Lower leg skin (tissue), 3 donors: ENCODE measurements at regions not wholly inside any gene's neighbourhood (a gene's known extent, or its start where the extent isn't known, plus 50 kb on each side); places are given as distances from the start of the nearest gene placed in this dataset.

Source experiments
- POLR2A ChIP-seq, 2 donors: fragments of 450-650 bp; IDR thresholded peaks; one replicate each; pipeline ENCODE4 v1.6.1; 2016 to 2017; ENCODE audit warnings: antibody characterized with exemption in 2 of 2, mild to moderate bottlenecking in 1 of 2, moderate library complexity in 1 of 2
- TF ChIP-seq, protein P1 (sequence below), 3 donors: fragments of 450-650 bp; IDR thresholded peaks; one replicate each; pipeline ENCODE4 v1.5.1; 2016; ENCODE audit warnings: antibody characterized with exemption in 3 of 3, mild to moderate bottlenecking in 3 of 3, moderate library complexity in 2 of 3

DNA sequence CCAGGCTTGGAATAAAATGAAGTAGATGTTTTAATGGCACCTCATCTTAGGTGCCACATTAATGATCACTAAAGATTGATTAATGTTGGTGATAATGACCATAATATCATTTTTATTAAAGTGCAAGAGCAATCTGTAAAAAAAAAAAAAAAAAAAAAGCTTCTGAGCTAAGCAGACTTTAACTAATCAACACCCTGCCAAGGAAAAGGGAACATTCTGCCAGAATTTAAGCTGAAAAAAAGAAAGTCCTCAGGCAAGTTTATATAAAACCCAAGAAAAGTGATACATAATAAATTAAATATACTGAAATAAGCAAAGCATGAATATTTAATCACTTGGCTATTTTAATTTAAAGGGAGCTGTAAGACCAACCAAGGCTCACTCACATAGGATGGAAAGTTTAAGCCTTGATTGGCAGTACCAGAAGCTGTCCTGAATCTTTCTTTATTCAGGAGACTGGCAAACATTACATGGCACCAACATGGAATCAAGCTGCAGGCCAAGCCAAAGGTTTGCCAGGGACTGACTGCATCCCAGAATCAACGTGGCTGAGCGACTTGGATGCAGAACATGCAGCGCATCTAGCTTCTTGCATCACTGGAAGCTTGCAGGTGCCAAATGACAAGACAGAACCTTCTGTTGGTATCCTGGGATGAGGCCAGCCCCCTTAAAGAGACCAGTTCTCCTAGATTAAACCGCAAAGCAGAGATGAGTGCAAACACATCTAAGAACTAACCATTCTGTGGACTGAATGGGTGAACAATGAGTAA, 413.6 kb downstream of the ENC1 start:
- TF ChIP-seq, protein P1, sequence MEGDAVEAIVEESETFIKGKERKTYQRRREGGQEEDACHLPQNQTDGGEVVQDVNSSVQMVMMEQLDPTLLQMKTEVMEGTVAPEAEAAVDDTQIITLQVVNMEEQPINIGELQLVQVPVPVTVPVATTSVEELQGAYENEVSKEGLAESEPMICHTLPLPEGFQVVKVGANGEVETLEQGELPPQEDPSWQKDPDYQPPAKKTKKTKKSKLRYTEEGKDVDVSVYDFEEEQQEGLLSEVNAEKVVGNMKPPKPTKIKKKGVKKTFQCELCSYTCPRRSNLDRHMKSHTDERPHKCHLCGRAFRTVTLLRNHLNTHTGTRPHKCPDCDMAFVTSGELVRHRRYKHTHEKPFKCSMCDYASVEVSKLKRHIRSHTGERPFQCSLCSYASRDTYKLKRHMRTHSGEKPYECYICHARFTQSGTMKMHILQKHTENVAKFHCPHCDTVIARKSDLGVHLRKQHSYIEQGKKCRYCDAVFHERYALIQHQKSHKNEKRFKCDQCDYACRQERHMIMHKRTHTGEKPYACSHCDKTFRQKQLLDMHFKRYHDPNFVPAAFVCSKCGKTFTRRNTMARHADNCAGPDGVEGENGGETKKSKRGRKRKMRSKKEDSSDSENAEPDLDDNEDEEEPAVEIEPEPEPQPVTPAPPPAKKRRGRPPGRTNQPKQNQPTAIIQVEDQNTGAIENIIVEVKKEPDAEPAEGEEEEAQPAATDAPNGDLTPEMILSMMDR (IDR thresholded peaks at IDR 0.05) = no peak
- TF ChIP-seq POLR2A (IDR thresholded peaks at IDR 0.05) = no peak
